HEK293T (cell line): ENCODE measurements at regions not wholly inside any gene's neighbourhood (a gene's known extent, or its start where the extent isn't known, plus 50 kb on each side); places are given as distances from the start of the nearest gene placed in this dataset.

Source experiments
- CTCF ChIA-PET: fragments of 350-600 bp; formaldehyde crosslinking; extraction: SDS; loops from one replicate; lab custom pipeline; 2021; ENCODE audit warnings: antibody characterized with exemption, inconsistent platforms; lab: Yijun Ruan, JAX
- POLR2A ChIA-PET: fragments of 350-600 bp; formaldehyde crosslinking; extraction: SDS; loops from one replicate; lab custom pipeline; 2020; ENCODE audit warnings: antibody characterized with exemption, inconsistent platforms; lab: Yijun Ruan, JAX
- DNase-seq: peaks from one replicate; pipeline ENCODE4 v3.0.0; 2012; ENCODE audit warnings: mixed read lengths; ENCODE audit errors: extremely low spot score
- ARNT ChIP-seq: fragments of 450-650 bp; IDR thresholded peaks from 2 replicates; pipeline ENCODE4 v1.6.1; 2017; ENCODE audit warnings: mild to moderate bottlenecking
- BHLHE40 ChIP-seq: fragments of 450-650 bp; IDR thresholded peaks from 2 replicates; pipeline ENCODE4 v1.6.1; 2016; ENCODE audit warnings: mild to moderate bottlenecking, moderate library complexity, borderline replicate concordance
- CTBP1 ChIP-seq: fragments of 450-650 bp; IDR thresholded peaks from 2 replicates; pipeline ENCODE4 v1.6.1; 2016; ENCODE audit warnings: borderline replicate concordance
- ELF4 ChIP-seq: fragments of 450-650 bp; IDR thresholded peaks from 2 replicates; pipeline ENCODE4 v1.6.1; 2017; ENCODE audit warnings: antibody characterized with exemption
- FOXA1 ChIP-seq: fragments of 450-650 bp; IDR thresholded peaks from 2 replicates; pipeline ENCODE4 v1.6.1; 2016; ENCODE audit warnings: mild to moderate bottlenecking
- FOXK2 ChIP-seq: fragments of 450-650 bp; IDR thresholded peaks from 2 replicates; pipeline ENCODE4 v1.6.1; 2016; ENCODE audit warnings: mild to moderate bottlenecking
- FOXM1 ChIP-seq: fragments of 450-650 bp; IDR thresholded peaks from 2 replicates; pipeline ENCODE4 v1.6.1; 2017; ENCODE audit warnings: mild to moderate bottlenecking, borderline replicate concordance
- HDGF ChIP-seq: fragments of 450-650 bp; IDR thresholded peaks from 2 replicates; pipeline ENCODE4 v1.6.1; 2017; ENCODE audit warnings: antibody characterized with exemption, borderline replicate concordance
- L3MBTL2 ChIP-seq: fragments of 450-650 bp; conservative IDR thresholded peaks from 2 replicates; pipeline ENCODE4 v1.6.1; 2016; ENCODE audit warnings: mild to moderate bottlenecking
- LEF1 ChIP-seq: fragments of 450-650 bp; IDR thresholded peaks from 2 replicates; pipeline ENCODE4 v1.6.1; 2017; ENCODE audit warnings: mild to moderate bottlenecking, borderline replicate concordance
- NFRKB ChIP-seq: fragments of 450-650 bp; IDR thresholded peaks from 2 replicates; pipeline ENCODE4 v1.6.1; 2016; ENCODE audit warnings: mild to moderate bottlenecking, moderate library complexity
- PKNOX1 ChIP-seq: fragments of 450-650 bp; IDR thresholded peaks from 2 replicates; pipeline ENCODE4 v1.6.1; 2016
- SP1 ChIP-seq: fragments of 450-650 bp; IDR thresholded peaks from 2 replicates; pipeline ENCODE4 v1.6.1; 2017
- SUZ12 ChIP-seq: fragments of 450-650 bp; IDR thresholded peaks from 2 replicates; pipeline ENCODE4 v1.6.1; 2016; ENCODE audit warnings: mild to moderate bottlenecking
- TARDBP ChIP-seq: fragments of 450-650 bp; IDR thresholded peaks from 2 replicates; pipeline ENCODE4 v1.6.1; 2016
- ZNF384 ChIP-seq: fragments of 450-650 bp; IDR thresholded peaks from 2 replicates; pipeline ENCODE4 v1.6.1; 2016

- POLR2A ChIA-PET = interaction anchor here (0.8 kb wide), 1 partner anchor 72 kb away, joined by 3 read pairs; the partner anchor contains the start of gene C16orf95
- DNase-seq = no peak
- CTCF ChIA-PET = interaction anchor here (0.7 to 1.3 kb wide), 2 partner anchors 9 to 1247 kb away, joined by 3 to 4 read pairs; no protein-coding TSS in a partner anchor
- no peak for TF ChIP-seq TARDBP
Measured at GRCh38 chr16:87245511-87245910, 71.7 kb downstream of the C16orf95 start.

GRCh38 chr16:87246269-87247065 lies 70.7 kb downstream of the C16orf95 start:
- ChIA-PET CTCF (interaction anchor here (0.5 to 1.3 kb wide), 2 partner anchors 10 to 1063 kb away, joined by 3 to 4 read pairs; no protein-coding TSS in a partner anchor), POLR2A (no interaction called here)
- TF ChIP-seq L3MBTL2 = no peak
- no peak for TF ChIP-seq ZNF384
- no peak for TF ChIP-seq ELF4
- TF ChIP-seq FOXK2 = no peak
- no peak for TF ChIP-seq HDGF
- no peak for TF ChIP-seq SUZ12
- TF ChIP-seq TARDBP = no peak
- no peak for TF ChIP-seq SP1
- no peak for TF ChIP-seq BHLHE40
- no peak for TF ChIP-seq FOXM1
- no peak for TF ChIP-seq CTBP1
- no peak for TF ChIP-seq NFRKB
- no peak for TF ChIP-seq PKNOX1
- no peak for TF ChIP-seq FOXA1
- TF ChIP-seq ARNT = no peak
- TF ChIP-seq LEF1 = no peak
- no peak for DNase-seq

- no peak for TF ChIP-seq FOXM1
- no peak for TF ChIP-seq BHLHE40
- no peak for TF ChIP-seq SP1
- TF ChIP-seq FOXA1 = no peak
- no peak for TF ChIP-seq CTBP1
- TF ChIP-seq FOXK2 = no peak
- no peak for TF ChIP-seq NFRKB
- no peak for TF ChIP-seq L3MBTL2
- TF ChIP-seq HDGF = no peak
- TF ChIP-seq ZNF384 = no peak
- no peak for TF ChIP-seq ARNT
- DNase-seq = no peak
- ChIA-PET POLR2A (no interaction called here), CTCF (no interaction called here)
Measured at GRCh38 chr16:87248714-87249113, 68.5 kb downstream of the C16orf95 start.

GRCh38 chr16:87249425-87249824 lies 67.8 kb downstream of the C16orf95 start:
- ChIA-PET CTCF (no interaction called here), POLR2A (no interaction called here)

GRCh38 chr16:87250431-87250960 lies 66.7 kb downstream of the C16orf95 start:
- ChIA-PET CTCF (no interaction called here), POLR2A (no interaction called here)
- TF ChIP-seq FOXK2 = no peak
- TF ChIP-seq NFRKB = no peak
- no peak for TF ChIP-seq FOXA1
- TF ChIP-seq SP1 = no peak
- no peak for TF ChIP-seq ZNF384
- no peak for TF ChIP-seq SUZ12
- no peak for TF ChIP-seq L3MBTL2
- DNase-seq = no peak

More at GRCh38 chr16:87249425-87249824, 67.8 kb downstream of the C16orf95 start:
- DNase-seq = no peak
- TF ChIP-seq ZNF384 = no peak
- no peak for TF ChIP-seq ELF4
- no peak for TF ChIP-seq L3MBTL2
- no peak for TF ChIP-seq NFRKB
- no peak for TF ChIP-seq TARDBP
- no peak for TF ChIP-seq BHLHE40

- CTCF ChIA-PET = no interaction called here
- TF ChIP-seq LEF1 = no peak
- no peak for TF ChIP-seq ELF4
- TF ChIP-seq CTBP1 = no peak
- no peak for TF ChIP-seq NFRKB
- no peak for TF ChIP-seq ZNF384
- no peak for TF ChIP-seq SUZ12
- no peak for TF ChIP-seq FOXA1
- DNase-seq = no peak
- POLR2A ChIA-PET = no interaction called here
Measured at GRCh38 chr16:87252269-87252970, 64.8 kb downstream of the C16orf95 start.
